ENCODE measurements at regions not wholly inside any gene's neighbourhood (a gene's known extent, or its start where the extent isn't known, plus 50 kb on each side); places are given as distances from the start of the nearest gene placed in this dataset.

DNA sequence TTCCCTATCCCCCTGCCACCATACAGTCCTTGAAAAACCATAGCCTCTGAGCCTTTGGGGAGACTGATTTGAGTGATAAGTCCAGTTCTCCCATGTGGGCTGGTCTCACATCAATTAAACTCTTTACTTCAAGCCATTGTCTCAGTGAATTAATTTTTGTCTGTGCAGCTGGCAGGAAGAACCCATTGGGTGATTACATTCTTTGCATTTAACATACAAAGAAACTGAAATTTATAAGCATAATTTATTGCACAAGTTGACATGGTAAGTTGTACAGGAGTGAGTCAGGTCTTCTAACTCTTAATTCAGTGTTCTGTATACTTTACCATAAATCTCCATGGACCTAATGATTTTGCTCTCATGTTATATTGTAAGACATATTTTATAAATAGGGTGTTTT, 1613.0 kb upstream of the LRRTM3 start:
- Mint-ChIP-seq H3K27ac (ENCODE audit: unreplicated experiment) (no peak overlapping the region), H3K27me3 (ENCODE audit: unreplicated experiment) (no peaks in the 10 kb centered on the region), H3K4me3 (ENCODE audit: low read depth, unreplicated experiment) (no peak overlapping the region), H3K4me1 (ENCODE audit: low read depth, unreplicated experiment) (no peaks in the 10 kb centered on the region), H3K36me3 (ENCODE audit: insufficient read depth, unreplicated experiment) (no peaks in the 10 kb centered on the region), H3K9me3 (ENCODE audit: low read depth, unreplicated experiment) (no peaks in the 10 kb centered on the region)
- no peak for DNase-seq
- TF ChIP-seq, protein P1, sequence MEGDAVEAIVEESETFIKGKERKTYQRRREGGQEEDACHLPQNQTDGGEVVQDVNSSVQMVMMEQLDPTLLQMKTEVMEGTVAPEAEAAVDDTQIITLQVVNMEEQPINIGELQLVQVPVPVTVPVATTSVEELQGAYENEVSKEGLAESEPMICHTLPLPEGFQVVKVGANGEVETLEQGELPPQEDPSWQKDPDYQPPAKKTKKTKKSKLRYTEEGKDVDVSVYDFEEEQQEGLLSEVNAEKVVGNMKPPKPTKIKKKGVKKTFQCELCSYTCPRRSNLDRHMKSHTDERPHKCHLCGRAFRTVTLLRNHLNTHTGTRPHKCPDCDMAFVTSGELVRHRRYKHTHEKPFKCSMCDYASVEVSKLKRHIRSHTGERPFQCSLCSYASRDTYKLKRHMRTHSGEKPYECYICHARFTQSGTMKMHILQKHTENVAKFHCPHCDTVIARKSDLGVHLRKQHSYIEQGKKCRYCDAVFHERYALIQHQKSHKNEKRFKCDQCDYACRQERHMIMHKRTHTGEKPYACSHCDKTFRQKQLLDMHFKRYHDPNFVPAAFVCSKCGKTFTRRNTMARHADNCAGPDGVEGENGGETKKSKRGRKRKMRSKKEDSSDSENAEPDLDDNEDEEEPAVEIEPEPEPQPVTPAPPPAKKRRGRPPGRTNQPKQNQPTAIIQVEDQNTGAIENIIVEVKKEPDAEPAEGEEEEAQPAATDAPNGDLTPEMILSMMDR (IDR thresholded peaks at IDR 0.05; ENCODE audit: unreplicated experiment), result no peak
- intact Hi-C loops (cut with micrococcal nuclease; ENCODE audit: unreplicated experiment), result no loop called here
- CTCF ChIA-PET, result no interaction called here
- no TSS peak for BruUV-seq (replicated peaks)

DNA sequence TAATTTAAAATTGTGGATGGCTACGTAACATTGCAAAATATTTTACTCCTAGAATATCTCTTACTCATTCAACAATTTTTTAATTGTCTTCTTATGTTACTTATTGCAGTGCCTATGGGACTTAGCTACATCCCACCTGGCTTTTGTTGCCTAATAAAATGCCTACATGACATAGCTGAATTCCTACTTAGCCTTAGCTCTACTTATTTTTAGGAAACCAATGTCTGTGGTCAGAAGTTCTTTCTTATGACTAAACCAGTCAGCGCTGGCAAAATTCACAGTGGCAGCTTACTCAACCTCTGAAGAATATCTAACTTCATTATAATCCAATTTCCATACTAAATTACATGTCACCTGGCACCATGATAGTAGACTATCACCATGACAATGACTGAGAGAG, 1612.4 kb upstream of the LRRTM3 start:
- BruUV-seq (replicated peaks), result no TSS peak
- intact Hi-C loops (cut with micrococcal nuclease; ENCODE audit: unreplicated experiment), result no loop called here
- Mint-ChIP-seq H3K27ac (ENCODE audit: unreplicated experiment) (no peak overlapping the region), H3K9me3 (ENCODE audit: low read depth, unreplicated experiment) (no peaks in the 10 kb centered on the region), H3K27me3 (ENCODE audit: unreplicated experiment) (no peaks in the 10 kb centered on the region), H3K36me3 (ENCODE audit: insufficient read depth, unreplicated experiment) (no peaks in the 10 kb centered on the region), H3K4me3 (ENCODE audit: low read depth, unreplicated experiment) (no peak overlapping the region), H3K4me1 (ENCODE audit: low read depth, unreplicated experiment) (no peaks in the 10 kb centered on the region)
- TF ChIP-seq, protein P1 (IDR thresholded peaks at IDR 0.05; ENCODE audit: unreplicated experiment), result no peak
- no peak for DNase-seq
- CTCF ChIA-PET, result no interaction called here

DNA sequence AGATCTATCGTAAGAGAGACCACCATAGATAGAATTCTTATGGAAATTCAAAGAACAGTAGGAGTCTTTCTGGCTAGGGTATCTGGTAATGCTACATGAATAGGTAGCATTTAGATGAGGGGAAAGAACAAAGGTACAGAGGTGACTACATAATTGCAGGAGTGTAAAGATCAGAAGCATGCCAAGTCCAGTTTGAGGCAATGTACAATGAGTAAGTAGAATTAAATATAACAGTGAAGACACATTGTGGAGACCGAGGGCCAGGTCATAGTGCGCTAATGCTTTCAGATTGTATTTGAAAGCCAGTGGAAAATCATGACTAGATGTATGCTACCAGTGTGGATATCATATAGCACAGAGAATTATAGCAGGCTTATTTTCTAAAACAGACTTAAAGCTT, 1611.6 kb upstream of the LRRTM3 start:
- H3K9me3 Mint-ChIP-seq (ENCODE audit: low read depth, unreplicated experiment), result no peaks in the 10 kb centered on the region
- H3K27ac Mint-ChIP-seq (ENCODE audit: unreplicated experiment), result no peak overlapping the region
- TF ChIP-seq, protein P1 (IDR thresholded peaks at IDR 0.05; ENCODE audit: unreplicated experiment), result no peak
- no peaks in the 10 kb centered on the region for H3K27me3 Mint-ChIP-seq (ENCODE audit: unreplicated experiment)
- H3K36me3 Mint-ChIP-seq (ENCODE audit: insufficient read depth, unreplicated experiment), result no peaks in the 10 kb centered on the region
- peaks cover 3% of the 10 kb centered on the region for H3K4me1 Mint-ChIP-seq (ENCODE audit: low read depth, unreplicated experiment)
- no peak for DNase-seq
- no TSS peak for BruUV-seq (replicated peaks)
- intact Hi-C loops (cut with micrococcal nuclease; ENCODE audit: unreplicated experiment), result no loop called here
- H3K4me3 Mint-ChIP-seq (ENCODE audit: low read depth, unreplicated experiment), result no peak overlapping the region
- CTCF ChIA-PET, result no interaction called here

GRCh38 chr10:65319493-65319892, 1606.3 kb upstream of the LRRTM3 start:
- BruUV-seq (replicated peaks), result no TSS peak
- Mint-ChIP-seq H3K4me1 (ENCODE audit: low read depth, unreplicated experiment) (peaks cover 18% of the 10 kb centered on the region), H3K27ac (ENCODE audit: unreplicated experiment) (no peak overlapping the region), H3K9me3 (ENCODE audit: low read depth, unreplicated experiment) (no peaks in the 10 kb centered on the region), H3K36me3 (ENCODE audit: insufficient read depth, unreplicated experiment) (no peaks in the 10 kb centered on the region), H3K4me3 (ENCODE audit: low read depth, unreplicated experiment) (no peak overlapping the region), H3K27me3 (ENCODE audit: unreplicated experiment) (no peaks in the 10 kb centered on the region)
- TF ChIP-seq, protein P1 (IDR thresholded peaks at IDR 0.05; ENCODE audit: unreplicated experiment), result no peak
- intact Hi-C loops (cut with micrococcal nuclease; ENCODE audit: unreplicated experiment), result no loop called here
- DNase-seq, result no peak
- CTCF ChIA-PET, result no interaction called here
